Stimulated activated CD4-positive, alpha-beta T cell treated with anti-CD3 and anti-CD28 coated beads, Interleukin-12 subunit alpha, Interleukin-12 subunit beta, amount 100 ng/mL, for 24 hours (primary cell): ENCODE measurements at regions not wholly inside any gene's neighbourhood (a gene's known extent, or its start where the extent isn't known, plus 50 kb on each side); places are given as distances from the start of the nearest gene placed in this dataset.

Experiments
- DNase-seq, 2 experiments: peaks; one replicate each; pipeline ENCODE4 v3.0.0-alpha.2; 2020; ENCODE audit warnings: low read depth in 2 of 2

DNA sequence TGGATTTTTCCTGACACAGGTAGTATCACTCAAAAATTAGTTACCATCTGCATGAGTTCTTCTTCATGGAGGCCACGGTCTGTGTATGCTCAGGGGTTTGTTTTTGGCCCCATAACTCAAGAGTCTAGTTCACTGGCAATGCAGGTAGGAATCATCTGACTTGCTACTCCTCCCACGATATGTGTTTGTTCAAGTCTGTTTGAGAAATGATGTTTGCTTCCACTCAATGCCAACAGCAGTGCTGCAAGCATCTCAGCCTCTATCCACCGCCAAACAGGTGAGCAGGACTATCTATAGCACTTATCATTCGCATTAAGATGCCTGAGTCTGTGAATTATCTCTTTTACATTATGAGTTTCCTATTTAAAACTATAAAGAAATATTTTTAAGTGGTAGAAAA is 264.8 kb upstream of the PTGER4 start:
- no peak for DNase-seq

DNA sequence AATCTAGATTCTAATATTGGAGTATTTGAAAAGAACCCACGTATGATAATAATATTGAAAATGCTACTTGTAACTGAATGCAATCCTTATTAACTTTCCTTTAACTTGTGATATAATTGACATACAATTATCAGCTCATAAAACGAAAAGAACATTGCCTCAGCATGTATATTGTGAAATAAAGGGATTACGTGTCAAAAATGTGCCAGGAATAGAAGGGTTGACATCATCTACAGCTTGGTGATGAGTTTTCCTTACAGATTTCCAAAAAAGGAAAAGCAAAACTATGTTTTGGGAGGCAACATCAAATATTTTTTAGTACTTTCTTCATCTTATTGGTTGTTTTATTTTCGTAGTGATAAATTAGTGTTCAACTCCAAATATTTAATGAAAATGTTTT is 266.0 kb upstream of the PTGER4 start:
- no peak for DNase-seq

DNA sequence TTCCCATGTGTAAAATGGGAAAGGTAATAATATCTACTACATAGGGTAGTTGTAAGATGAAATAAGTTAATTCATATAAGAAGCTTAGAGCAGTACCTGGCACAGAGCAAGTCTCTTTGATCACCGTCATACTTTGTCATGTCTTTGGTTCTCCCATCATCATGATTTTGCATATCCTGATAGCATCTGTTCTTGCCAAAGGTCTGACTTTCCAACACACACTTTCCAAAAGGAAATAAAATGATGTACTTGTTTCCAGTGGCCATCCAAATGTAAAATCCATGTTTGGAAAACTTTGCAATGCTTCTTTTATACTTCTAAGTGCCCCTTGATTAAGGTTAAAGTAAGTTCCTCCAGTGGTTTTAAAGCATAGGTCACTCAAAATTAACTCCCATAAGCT is 266.9 kb upstream of the PTGER4 start:
- DNase-seq = no peak

DNA sequence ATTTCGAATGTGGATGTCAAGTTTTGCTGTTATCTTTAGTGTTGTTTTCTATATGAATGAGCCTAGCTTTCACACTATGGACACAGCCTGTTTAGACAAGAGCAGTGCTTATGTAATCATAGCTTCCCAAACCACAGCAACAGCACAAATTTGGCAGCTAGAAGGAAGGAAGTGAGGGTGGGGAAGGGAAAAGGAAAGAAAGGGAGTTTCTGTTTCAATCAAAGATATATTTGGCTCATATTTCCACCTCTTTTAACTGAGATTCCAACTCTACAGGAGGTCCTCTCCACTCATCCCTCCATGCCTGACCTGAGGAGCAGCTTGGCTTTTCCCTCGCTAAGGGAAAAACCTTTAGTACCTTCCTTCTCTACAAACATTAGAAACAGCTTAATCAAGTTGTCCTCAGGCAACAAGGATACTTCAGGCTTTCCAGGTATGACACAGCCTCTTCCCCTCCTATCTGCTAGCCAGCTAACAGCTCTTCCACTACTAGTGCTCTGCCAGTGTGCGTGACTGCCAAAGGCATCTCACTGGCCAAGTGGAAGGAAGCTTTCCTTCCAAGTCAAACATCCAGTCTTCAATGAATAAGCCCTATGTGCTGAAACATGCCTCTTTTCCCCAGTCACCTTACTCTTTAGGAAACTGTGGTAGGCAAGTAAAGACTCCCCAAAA is 268.6 kb upstream of the PTGER4 start:
- no peak for DNase-seq

DNA sequence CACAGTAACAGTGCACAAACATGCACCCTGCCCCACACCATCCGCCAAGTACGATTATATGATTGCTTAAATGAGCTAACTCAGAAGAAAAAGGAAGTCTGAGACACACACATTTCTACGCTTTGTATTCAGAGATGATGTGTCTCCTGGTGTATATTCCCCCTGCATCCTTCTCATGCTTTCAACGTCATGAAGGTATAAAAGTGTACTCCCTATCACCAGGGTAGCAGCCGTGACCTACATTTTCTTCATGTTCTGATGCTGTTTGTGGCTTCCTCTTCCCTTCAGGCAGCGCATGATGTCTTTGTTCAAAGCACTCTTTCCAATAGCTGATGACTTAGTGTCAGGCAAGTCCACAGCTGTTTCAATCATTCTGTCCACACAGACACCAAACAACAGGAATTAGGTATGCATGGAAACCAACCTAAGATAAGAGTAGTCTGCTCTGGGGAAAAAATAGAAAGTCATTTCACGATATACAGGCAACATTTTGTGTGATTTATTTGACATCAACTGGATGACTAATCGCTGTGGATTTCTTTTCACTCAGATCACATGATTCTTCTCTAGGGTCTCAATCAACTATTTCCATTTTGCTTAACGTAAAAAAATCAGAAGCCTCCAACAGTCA is 269.4 kb upstream of the PTGER4 start:
- DNase-seq = peak in 1 of 2 experiments; percentile 37

DNA sequence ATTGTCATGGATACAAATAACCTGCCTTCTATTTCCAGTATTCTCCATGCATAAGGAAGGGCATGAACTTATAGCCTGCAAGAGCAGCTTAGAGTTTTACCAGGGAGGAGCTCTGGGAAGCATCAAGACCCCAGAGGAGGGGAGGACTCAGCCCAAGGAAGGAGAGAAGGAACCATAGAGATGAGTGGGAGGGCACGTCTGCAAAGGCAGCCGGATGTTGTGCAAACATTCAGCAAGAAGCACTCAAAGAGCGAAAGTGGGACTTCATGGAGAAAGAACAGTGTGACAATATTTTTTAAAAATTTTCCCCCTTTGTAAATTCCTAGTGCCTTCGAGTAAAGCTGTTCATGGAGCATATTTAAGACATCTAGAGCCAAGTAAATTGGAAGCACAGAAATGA is 270.1 kb upstream of the PTGER4 start:
- no peak for DNase-seq

DNA sequence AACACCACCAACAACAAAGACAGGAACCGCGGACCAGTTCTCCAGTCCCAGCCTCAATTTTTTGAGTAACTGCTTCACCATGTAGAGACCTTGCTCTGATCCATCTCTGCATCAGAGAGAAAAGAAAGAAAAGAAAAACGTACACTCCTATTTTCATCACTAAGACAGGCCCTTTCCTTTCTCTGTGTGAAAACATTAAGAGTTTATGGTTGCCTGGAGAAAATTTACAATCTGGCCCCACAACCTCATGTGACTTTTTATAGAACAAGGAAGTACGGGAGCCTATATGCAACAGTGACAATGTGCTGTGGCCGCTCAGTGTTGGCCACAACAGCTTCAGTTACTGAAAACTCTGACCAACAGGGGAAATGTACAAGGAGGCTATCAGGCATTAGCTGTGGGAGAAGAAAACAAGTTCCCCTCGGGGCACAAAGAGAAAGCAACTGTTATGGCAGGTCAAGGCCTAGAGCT is 272.9 kb upstream of the PTGER4 start:
- DNase-seq = no peak

DNA sequence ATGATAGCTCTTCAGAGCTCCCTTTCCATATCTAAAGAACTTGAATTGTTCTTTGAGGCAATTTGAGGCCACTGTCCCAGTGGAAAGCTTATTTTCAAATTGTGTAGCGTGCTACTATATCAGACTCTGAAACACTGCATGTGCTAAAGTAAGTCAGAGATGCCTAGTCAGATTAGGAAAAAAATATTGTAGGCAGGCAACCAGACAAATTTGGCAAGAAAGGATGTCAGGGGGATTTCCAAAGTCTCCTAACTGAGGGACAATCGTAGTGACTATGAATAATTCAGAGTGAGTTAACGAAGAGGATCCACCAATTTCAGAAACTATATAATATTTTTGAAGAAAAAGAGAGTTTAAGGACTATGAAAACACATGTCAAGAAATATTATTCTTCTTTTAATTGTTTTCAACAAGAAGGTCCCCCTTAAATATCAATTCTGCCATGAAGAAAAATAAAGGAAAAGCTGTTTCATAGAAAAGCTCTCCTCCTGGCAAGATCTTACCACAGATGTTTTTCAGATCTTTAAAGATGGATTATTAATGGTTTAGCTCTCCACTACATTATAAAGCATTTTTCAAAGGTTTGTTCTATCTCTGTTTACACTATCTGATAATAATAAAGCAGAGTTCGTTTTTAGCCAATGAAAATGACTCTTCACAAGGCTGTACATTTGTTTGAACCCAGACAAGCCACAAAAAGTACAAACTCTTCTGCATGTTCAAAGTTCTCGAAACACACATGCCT is 273.5 kb upstream of the PTGER4 start:
- no peak for DNase-seq

DNA sequence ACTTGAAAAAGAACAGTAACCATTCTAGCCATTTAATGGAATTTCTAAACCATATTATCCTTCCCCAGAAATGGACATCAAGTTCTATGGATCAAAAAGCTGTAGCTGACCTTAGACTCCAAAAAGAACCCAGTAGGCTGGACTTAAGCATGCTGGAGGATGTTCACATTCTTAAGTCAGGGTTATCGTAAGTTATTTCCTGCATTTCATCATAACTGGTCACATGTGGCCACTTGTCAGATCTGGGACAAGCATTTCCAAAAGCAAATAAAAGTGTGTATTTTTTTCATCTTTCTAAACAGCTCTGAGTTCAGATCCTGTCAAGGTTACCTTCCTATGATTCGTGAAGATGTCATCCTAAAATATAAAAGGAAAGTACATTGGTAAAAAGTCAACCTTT is 274.5 kb upstream of the PTGER4 start:
- DNase-seq = no peak

DNA sequence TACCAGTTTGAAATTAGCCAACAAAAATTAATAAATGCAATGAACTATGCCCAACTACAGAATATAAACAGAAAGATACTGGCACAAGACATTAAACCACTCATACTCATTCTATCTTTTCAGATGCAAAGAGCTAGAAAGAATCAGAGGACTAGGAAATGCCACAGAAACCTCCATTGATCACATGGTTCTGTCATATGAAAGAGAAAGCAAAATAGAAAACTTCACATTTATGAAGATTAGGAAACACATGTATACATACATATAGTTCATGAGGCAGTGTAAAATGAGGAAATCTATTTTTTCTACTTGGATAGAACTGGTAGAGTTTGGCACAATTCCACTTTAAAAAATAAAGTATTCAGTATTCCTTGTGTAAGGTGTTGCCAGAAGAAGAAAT is 275.1 kb upstream of the PTGER4 start:
- DNase-seq = no peak

DNA sequence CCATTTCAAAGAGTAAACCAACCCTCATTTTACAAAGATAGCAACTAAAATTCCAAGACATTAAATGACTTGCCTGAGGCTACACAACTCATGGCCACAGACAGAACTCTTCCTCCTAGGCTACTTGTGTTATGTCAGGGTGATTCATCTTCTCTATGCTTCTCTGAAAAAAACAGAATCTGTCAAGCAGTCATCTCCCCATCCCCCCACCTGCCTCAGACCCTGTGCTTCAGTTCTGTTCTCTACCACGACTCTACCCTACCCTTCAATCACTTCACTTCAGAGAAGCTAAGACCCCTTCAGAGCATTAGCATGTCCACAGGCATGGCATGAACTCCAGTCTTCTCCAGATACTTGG is 277.7 kb upstream of the PTGER4 start:
- DNase-seq = no peak

DNA sequence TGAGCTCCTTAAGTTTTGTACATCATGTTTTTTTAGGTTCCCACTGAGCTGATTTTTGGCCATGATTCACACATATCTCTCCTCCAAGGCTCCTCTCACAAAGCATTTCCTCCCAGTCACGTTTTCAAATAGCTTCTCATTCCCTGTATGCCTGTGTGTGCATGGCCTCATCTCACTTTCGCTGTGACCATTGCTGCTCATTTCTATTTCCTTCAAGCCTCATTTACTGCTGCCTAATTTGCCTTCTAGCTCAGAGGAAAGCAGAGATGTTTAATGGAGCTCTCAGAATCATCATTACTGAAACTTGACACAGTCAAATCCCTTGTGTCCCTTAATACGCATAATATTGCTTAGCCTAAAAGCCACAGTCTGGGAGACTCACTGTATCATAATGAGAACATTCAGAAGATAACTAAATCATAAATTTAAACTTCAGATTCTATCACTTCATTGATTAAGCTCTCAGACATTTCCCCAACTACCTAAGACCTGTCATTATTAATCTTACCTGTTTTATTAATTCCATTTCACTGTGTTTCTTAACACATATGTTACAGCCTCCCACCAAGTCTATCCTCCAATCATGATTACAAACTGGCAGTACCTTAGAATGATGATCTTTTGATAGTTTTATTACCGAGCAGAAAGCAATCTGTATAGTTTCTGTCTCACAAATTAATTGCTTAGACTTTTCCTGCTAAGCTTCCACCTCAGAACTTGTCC is 278.3 kb upstream of the PTGER4 start:
- DNase-seq = no peak

DNA sequence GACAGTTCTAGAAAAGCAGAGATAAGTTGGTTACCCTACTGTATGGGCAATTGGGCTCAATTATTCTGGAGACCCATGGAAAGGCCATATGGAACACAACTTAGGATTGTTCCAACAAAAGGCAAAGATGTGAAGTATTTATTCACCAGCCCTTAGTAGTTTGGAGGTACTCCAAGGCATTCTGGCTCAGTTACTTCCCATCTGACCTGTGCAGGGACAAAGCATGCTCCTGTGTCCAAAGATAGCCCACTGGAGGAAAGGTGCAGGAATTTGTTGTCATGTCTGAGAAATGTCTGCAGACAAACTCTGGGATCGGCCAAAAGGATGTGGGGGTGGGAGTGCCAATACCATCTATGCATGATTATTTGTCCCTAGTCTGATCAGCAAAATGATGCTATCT is 279.5 kb upstream of the PTGER4 start:
- no peak for DNase-seq

DNA sequence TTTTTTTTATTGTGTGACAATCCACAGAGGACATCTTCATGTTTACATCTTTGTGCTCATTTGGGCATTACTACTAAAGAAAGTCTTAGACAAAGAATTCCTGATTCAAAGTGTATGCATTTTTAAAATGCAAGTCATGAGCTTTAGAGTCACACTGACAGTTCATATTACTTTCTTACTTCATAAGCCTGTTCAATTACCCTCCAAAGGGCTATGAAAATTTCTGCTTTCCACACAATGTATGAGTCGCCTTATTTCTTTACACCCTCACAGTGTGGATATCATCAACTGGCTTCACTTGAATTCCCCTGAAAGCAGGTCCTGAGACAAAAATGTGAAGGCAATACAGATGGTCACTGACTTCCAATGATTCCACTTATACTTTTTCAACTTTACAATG is 280.4 kb upstream of the PTGER4 start:
- DNase-seq = no peak

DNA sequence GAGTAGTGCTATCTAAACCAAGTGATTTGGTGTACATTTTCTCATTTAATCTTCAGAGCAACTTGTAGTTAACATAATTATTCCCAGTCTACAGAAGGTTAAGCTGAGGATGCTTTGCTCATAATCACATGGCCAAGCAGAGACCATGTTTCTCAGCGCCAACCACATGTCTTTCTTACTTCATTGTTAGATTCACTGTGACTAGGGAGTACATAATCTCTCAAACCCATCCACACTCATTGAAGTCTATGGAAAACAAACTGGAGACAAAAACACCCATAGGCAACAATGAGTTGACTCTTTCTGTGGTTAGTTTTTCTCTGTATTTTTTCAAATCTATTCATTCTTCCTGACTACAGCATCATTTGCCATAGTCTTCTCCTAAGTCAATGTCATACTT is 281.7 kb upstream of the PTGER4 start:
- no peak for DNase-seq

DNA sequence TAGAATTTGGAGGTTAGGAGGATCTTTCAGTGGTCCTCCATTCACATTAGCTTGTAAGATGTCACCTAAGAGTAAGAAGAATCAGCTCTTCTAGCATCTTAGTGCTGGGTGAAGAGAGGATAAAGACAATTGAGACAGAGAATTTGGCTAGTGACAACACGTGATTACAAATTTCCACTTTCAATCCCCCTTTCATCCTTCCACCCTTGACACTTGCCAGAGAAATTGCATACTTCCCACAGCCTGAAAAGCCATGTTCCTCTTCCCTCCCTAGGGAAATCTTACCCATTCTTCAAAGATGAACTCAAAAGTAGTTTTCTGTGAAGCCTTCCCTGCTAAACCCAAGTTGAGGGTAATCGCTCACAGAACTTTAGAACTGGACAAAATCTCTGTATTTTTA is 282.6 kb upstream of the PTGER4 start:
- DNase-seq = no peak

DNA sequence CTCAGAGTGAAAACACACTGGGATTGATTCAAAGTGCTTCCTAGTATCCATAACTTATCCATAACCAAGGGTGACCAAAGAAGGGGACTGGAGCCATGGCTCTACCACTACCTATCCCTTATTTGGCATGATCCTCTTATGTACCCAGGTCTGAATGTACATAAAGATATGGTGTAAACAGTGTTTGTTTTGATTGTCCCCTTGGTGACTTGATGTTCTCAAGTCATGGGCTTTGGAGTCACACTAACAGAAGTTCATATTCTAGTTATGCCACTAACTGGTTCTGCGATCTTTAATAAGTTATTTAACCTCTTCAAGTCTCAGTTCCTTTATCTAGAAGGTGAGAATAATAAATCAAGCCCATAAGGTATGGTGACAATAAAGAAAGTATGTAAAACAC is 283.4 kb upstream of the PTGER4 start:
- no peak for DNase-seq

DNA sequence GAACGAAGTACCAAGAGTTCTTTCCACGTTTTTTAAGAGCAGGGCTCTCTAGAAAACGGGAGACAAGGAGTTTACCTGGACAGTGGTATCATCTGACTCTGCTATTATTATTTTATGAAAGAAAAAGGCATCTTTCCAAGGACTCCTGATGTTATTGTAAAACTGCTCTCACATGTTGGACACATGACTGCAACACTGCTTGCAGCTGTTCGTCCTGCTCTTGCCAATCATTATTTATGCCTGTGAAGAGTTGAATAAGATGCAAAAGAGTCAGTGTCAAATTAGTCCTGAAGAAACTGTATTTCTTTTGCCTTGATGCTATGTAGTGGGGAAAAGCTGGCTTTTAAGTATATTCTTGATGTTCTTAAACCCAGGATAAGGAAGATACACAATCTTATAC is 284.5 kb upstream of the PTGER4 start:
- no peak for DNase-seq

DNA sequence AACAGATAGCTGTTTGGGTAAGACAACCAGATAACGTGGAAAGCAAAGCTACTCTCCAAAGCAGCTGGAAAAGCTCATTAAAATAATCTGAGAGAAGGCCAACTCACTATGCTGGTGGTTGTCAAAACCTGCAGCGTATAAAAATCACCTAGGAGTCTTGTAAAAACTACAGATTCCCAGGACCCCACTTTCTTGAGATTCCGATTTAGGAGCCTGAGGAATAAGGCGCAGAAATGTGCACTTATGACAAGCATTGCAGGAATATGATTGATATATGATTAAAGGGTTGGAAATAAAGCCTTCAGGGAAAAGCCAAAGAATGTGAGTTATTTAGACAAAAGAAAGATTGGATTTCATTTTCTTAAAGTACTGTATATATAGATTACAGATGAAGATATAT is 285.0 kb upstream of the PTGER4 start:
- no peak for DNase-seq

DNA sequence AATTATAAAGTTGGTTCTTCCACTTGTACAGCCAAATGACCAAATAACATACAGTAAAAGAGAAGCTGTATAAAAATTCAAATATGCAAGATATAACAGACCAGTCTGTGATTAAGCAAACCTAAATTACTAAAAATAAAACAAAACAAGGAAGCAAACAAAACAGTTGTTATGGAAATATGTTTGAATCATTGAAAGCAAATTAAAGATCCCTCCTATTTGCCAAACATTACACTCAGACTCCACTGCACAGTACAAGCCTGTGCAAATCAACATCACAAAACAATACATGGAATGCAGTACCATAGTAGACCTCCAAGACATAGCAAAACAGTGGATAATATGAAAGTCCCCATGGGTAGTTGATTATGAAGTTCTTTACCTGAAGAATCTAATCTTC is 288.1 kb upstream of the PTGER4 start:
- DNase-seq = no peak

DNA sequence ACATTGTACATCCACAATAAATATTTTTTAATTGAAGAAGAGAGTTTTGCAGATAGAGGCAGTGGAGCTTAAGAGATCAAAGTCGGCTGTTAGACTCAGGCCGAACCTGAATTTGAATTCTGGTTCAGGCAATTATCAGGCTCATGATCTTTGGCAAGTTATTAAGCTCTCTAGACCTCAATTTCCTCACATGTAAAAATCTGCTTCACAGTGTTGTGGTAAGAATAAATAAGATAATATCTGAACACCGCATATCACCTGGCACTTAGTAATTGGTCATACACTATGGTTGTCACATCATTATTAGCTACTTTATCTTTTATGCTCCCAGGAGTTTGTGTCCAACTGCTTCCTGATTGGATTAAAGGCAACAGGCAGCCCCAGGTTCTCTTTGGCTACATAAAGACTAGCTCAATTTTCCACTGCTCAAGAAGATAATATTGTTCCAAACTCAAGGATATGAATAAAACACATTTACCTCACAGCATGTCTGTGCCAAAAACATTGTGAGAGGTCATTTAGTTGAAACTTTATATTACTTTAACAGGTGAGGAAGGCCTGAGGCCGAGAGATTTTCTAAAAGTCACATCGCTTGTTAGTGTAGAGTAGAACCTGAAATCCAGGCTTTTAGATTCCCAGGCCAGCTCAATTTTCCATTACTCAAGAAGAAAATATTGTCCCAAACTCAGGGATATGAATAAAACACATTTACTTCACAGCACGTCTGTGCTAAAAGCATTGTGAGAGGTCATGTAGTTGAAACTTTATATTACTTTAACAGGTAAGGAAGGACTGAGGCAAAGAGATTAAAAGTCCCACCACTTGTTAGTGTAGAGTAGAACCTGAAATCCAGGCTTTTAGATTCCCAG is 289.2 kb upstream of the PTGER4 start:
- no peak for DNase-seq

DNA sequence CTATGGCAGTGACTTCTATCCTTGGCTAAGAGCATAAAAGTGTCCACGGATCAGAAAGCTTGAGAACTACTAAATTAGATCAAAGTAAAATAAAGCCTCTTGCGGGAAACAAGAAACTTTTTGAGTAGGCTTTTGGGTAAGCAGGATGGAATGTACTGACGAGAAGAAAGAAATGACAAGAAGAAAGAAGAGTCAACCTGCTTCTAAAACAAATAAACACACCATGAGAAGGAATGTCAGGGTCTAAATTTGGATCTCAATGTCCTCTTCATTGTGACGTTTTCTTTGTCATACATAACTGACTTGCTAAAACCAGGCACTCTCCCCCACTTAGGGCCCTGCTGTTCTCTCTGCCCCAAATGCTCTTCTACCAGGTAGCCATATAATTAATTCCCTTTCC is 290.1 kb upstream of the PTGER4 start:
- DNase-seq = no peak
